Liver (tissue), 3 donors: ENCODE measurements at regions not wholly inside any gene's neighbourhood (a gene's known extent, or its start where the extent isn't known, plus 50 kb on each side); places are given as distances from the start of the nearest gene placed in this dataset.

Source experiments
- CTCF ChIP-seq: fragments of 150-350 bp; IDR thresholded peaks from 2 replicates; pipeline ENCODE4 v1.5.1; 2017; ENCODE audit warnings: improper control_type of control experiment, low read depth, low read length; ENCODE audit not compliant: missing input control
- FOXA1 ChIP-seq: IDR thresholded peaks from 2 replicates; pipeline ENCODE4 v1.6.1; 2016; ENCODE audit warnings: antibody characterized with exemption
- GABPA ChIP-seq, 2 donors: IDR thresholded peaks in 1 of 2; conservative IDR thresholded peaks in 1 of 2; 2 replicates each; pipeline ENCODE4 v1.6.1; 2016; ENCODE audit warnings: antibody characterized with exemption in 2 of 2, mild to moderate bottlenecking in 1 of 2, moderate library complexity in 1 of 2
- HNF4G ChIP-seq: IDR thresholded peaks from 2 replicates; pipeline ENCODE4 v1.6.1; 2016; ENCODE audit warnings: antibody characterized with exemption
- JUND ChIP-seq, 2 donors: IDR thresholded peaks; 2 replicates each; pipeline ENCODE4 v1.6.1; 2016; ENCODE audit warnings: antibody characterized with exemption in 2 of 2
- MAX ChIP-seq: IDR thresholded peaks from 2 replicates; pipeline ENCODE4 v1.6.1; 2016; ENCODE audit warnings: antibody characterized with exemption
- NR2F2 ChIP-seq: IDR thresholded peaks from 2 replicates; pipeline ENCODE4 v1.6.1; 2016; ENCODE audit warnings: antibody characterized with exemption
- RAD21 ChIP-seq, 2 donors: IDR thresholded peaks; 2 replicates each; pipeline ENCODE4 v1.6.1; 2016; ENCODE audit warnings: antibody characterized with exemption in 2 of 2, mild to moderate bottlenecking in 2 of 2
- REST ChIP-seq: IDR thresholded peaks from 2 replicates; pipeline ENCODE4 v1.6.1; 2016; ENCODE audit warnings: antibody characterized with exemption, mild to moderate bottlenecking
- SP1 ChIP-seq: IDR thresholded peaks from 2 replicates; pipeline ENCODE4 v1.6.1; 2018; ENCODE audit warnings: antibody characterized with exemption, mild to moderate bottlenecking
- YY1 ChIP-seq: IDR thresholded peaks from 2 replicates; pipeline ENCODE4 v1.6.1; 2016; ENCODE audit warnings: antibody characterized with exemption, mild to moderate bottlenecking
- ZBTB33 ChIP-seq: IDR thresholded peaks from 2 replicates; pipeline ENCODE4 v1.6.1; 2016; ENCODE audit warnings: antibody characterized with exemption
- donor health status: healthy.
- donor health status: healthy.

- TF ChIP-seq REST (peak; percentile 84), CTCF (no peak), RAD21 (IDR thresholded peaks at IDR 0.05) (no peak), YY1 (no peak), HNF4G (no peak), SP1 (no peak), GABPA (IDR thresholded peaks at IDR 0.05 in 1 of 2, conservative IDR thresholded peaks at IDR 0.05 in 1 of 2) (no peak), MAX (no peak), FOXA1 (no peak), JUND (IDR thresholded peaks at IDR 0.05) (no peak), NR2F2 (no peak), ZBTB33 (no peak)
Observed at GRCh38 chr7:127474457-127474856, 81.9 kb upstream of the ZNF800 start.
